Liver (tissue), 8 donors: ENCODE measurements at regions not wholly inside any gene's neighbourhood (a gene's known extent, or its start where the extent isn't known, plus 50 kb on each side); places are given as distances from the start of the nearest gene placed in this dataset.

Source experiments
- DNase-seq: peaks from one replicate; pipeline ENCODE4 v3.0.0-alpha.2; 2017; ENCODE audit warnings: low spot score
- H3K27ac ChIP-seq, 2 donors: one replicate each; pipeline ENCODE4 v1.7.0; 2013; ENCODE audit warnings: inconsistent platforms in 2 of 2, low read length in 2 of 2, control low read depth in 1 of 2, low read depth in 1 of 2, mild to moderate bottlenecking in 1 of 2
- H3K27me3 ChIP-seq, 4 donors: one replicate each; pipeline versions ENCODE4 v1.6.1 to v1.7.0; 2013; ENCODE audit warnings: low read length in 3 of 4, inconsistent platforms in 1 of 4, mild to moderate bottlenecking in 1 of 4, moderate library complexity in 1 of 4; ENCODE audit not compliant: control insufficient read depth in 4 of 4, insufficient read depth in 4 of 4
- H3K36me3 ChIP-seq, 4 donors: one replicate each; pipeline versions ENCODE4 v1.6.1 to v1.7.0; 2013; ENCODE audit warnings: low read length in 3 of 4, mild to moderate bottlenecking in 3 of 4, low read depth in 1 of 4, moderate library complexity in 1 of 4; ENCODE audit not compliant: control insufficient read depth in 4 of 4, insufficient read depth in 3 of 4
- H3K4me1 ChIP-seq, 4 donors: one replicate each; pipeline versions ENCODE4 v1.6.1 to v1.7.0; 2013; ENCODE audit warnings: low read length in 3 of 4, mild to moderate bottlenecking in 3 of 4, moderate library complexity in 1 of 4; ENCODE audit not compliant: control insufficient read depth in 4 of 4, insufficient read depth in 4 of 4
- H3K4me3 ChIP-seq, 3 donors: one replicate each; pipeline versions ENCODE4 v1.6.1 to v1.7.0; 2013; ENCODE audit warnings: low read length in 3 of 3, control low read depth in 1 of 3, low read depth in 1 of 3, mild to moderate bottlenecking in 1 of 3
- H3K9ac ChIP-seq, 2 donors: one replicate each; pipeline ENCODE4 v1.7.0; 2013; ENCODE audit warnings: low read length in 2 of 2, mild to moderate bottlenecking in 2 of 2, moderate library complexity in 2 of 2, control low read depth in 1 of 2, low read depth in 1 of 2
- H3K9me3 ChIP-seq, 4 donors: one replicate each; pipeline versions ENCODE4 v1.6.1 to v1.7.0; 2013; ENCODE audit warnings: low read length in 3 of 4; ENCODE audit not compliant: control insufficient read depth in 4 of 4
- ATF3 ChIP-seq: IDR thresholded peaks from 2 replicates; pipeline ENCODE4 v1.6.1; 2016; ENCODE audit warnings: antibody characterized with exemption
- EGR1 ChIP-seq, 2 donors: IDR thresholded peaks; 2 replicates each; pipeline ENCODE4 v1.6.1; 2016 to 2018; ENCODE audit warnings: antibody characterized with exemption in 2 of 2, low read depth in 2 of 2
- FOXA1 ChIP-seq: IDR thresholded peaks from 2 replicates; pipeline ENCODE4 v1.6.1; 2016; ENCODE audit warnings: antibody characterized with exemption
- FOXA2 ChIP-seq: IDR thresholded peaks from 2 replicates; pipeline ENCODE4 v1.6.1; 2016; ENCODE audit warnings: antibody characterized with exemption
- GABPA ChIP-seq, 2 donors: IDR thresholded peaks in 1 of 2; conservative IDR thresholded peaks in 1 of 2; 2 replicates each; pipeline ENCODE4 v1.6.1; 2016; ENCODE audit warnings: antibody characterized with exemption in 2 of 2, mild to moderate bottlenecking in 1 of 2, moderate library complexity in 1 of 2
- HNF4A ChIP-seq, 2 donors: conservative IDR thresholded peaks; 2 replicates each; pipeline ENCODE4 v1.6.1; 2016; ENCODE audit warnings: antibody characterized with exemption in 2 of 2, mild to moderate bottlenecking in 2 of 2
- HNF4G ChIP-seq: IDR thresholded peaks from 2 replicates; pipeline ENCODE4 v1.6.1; 2016; ENCODE audit warnings: antibody characterized with exemption
- JUND ChIP-seq, 2 donors: IDR thresholded peaks; 2 replicates each; pipeline ENCODE4 v1.6.1; 2016; ENCODE audit warnings: antibody characterized with exemption in 2 of 2
- MAX ChIP-seq: IDR thresholded peaks from 2 replicates; pipeline ENCODE4 v1.6.1; 2016; ENCODE audit warnings: antibody characterized with exemption
- NR2F2 ChIP-seq: IDR thresholded peaks from 2 replicates; pipeline ENCODE4 v1.6.1; 2016; ENCODE audit warnings: antibody characterized with exemption
- RAD21 ChIP-seq, 2 donors: IDR thresholded peaks; 2 replicates each; pipeline ENCODE4 v1.6.1; 2016; ENCODE audit warnings: antibody characterized with exemption in 2 of 2, mild to moderate bottlenecking in 2 of 2
- RXRA ChIP-seq, 2 donors: IDR thresholded peaks; 2 replicates each; pipeline ENCODE4 v1.6.1; 2017 to 2018; ENCODE audit warnings: antibody characterized with exemption in 2 of 2, mild to moderate bottlenecking in 1 of 2
- SP1 ChIP-seq: IDR thresholded peaks from 2 replicates; pipeline ENCODE4 v1.6.1; 2018; ENCODE audit warnings: antibody characterized with exemption, mild to moderate bottlenecking
- TAF1 ChIP-seq: conservative IDR thresholded peaks from 2 replicates; pipeline ENCODE4 v1.6.1; 2016; ENCODE audit warnings: antibody characterized with exemption, mild to moderate bottlenecking
- YY1 ChIP-seq: IDR thresholded peaks from 2 replicates; pipeline ENCODE4 v1.6.1; 2016; ENCODE audit warnings: antibody characterized with exemption, mild to moderate bottlenecking
- WGBS: extraction: QIAGEN DNeasy Blood & Tissue Kit; methylation state at CpG from one replicate; pipeline ENCODE4 v1.1.7; 2013; 5-methylcytosine and 5-hydroxymethylcytosine counted together
- TF ChIP-seq, protein P1 (sequence below): IDR thresholded peaks from 2 replicates; pipeline ENCODE4 v1.6.1; 2016; ENCODE audit warnings: antibody characterized with exemption, mild to moderate bottlenecking
- TF ChIP-seq, protein P2 (sequence below): IDR thresholded peaks from 2 replicates; pipeline ENCODE4 v1.6.1; 2016; ENCODE audit warnings: antibody characterized with exemption
- TF ChIP-seq, protein P3 (sequence below): fragments of 150-350 bp; IDR thresholded peaks from 2 replicates; pipeline ENCODE4 v1.5.1; 2017; ENCODE audit warnings: improper control_type of control experiment, low read depth, low read length; ENCODE audit not compliant: missing input control
- donor health status: healthy.
- donor health status: healthy.
- donor health status: healthy.
- donor health status: healthy.
- donor health status: healthy.

- Histone ChIP-seq H3K27ac (no peak overlapping the region), H3K4me3 (no peak overlapping the region), H3K4me1 (no peaks in the 10 kb centered on the region), H3K9ac (no peak overlapping the region), H3K27me3 (no peaks in the 10 kb centered on the region), H3K9me3 (no peaks in the 10 kb centered on the region), H3K36me3 (no peaks in the 10 kb centered on the region)
- no peak for TF ChIP-seq RXRA (IDR thresholded peaks at IDR 0.05)
- TF ChIP-seq GABPA (IDR thresholded peaks at IDR 0.05 in 1 of 2, conservative IDR thresholded peaks at IDR 0.05 in 1 of 2), result no peak
- no peak for TF ChIP-seq EGR1 (IDR thresholded peaks at IDR 0.05; ENCODE audit: low read depth in 2 of 2)
- TF ChIP-seq FOXA1, result no peak
- TF ChIP-seq, protein P1, sequence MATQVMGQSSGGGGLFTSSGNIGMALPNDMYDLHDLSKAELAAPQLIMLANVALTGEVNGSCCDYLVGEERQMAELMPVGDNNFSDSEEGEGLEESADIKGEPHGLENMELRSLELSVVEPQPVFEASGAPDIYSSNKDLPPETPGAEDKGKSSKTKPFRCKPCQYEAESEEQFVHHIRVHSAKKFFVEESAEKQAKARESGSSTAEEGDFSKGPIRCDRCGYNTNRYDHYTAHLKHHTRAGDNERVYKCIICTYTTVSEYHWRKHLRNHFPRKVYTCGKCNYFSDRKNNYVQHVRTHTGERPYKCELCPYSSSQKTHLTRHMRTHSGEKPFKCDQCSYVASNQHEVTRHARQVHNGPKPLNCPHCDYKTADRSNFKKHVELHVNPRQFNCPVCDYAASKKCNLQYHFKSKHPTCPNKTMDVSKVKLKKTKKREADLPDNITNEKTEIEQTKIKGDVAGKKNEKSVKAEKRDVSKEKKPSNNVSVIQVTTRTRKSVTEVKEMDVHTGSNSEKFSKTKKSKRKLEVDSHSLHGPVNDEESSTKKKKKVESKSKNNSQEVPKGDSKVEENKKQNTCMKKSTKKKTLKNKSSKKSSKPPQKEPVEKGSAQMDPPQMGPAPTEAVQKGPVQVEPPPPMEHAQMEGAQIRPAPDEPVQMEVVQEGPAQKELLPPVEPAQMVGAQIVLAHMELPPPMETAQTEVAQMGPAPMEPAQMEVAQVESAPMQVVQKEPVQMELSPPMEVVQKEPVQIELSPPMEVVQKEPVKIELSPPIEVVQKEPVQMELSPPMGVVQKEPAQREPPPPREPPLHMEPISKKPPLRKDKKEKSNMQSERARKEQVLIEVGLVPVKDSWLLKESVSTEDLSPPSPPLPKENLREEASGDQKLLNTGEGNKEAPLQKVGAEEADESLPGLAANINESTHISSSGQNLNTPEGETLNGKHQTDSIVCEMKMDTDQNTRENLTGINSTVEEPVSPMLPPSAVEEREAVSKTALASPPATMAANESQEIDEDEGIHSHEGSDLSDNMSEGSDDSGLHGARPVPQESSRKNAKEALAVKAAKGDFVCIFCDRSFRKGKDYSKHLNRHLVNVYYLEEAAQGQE, result no peak
- no peak for TF ChIP-seq ATF3
- no peak for TF ChIP-seq JUND (IDR thresholded peaks at IDR 0.05)
- no peak for TF ChIP-seq HNF4G
- no peak for TF ChIP-seq MAX
- TF ChIP-seq YY1, result no peak
- no peak for TF ChIP-seq FOXA2
- no peak for TF ChIP-seq SP1
- TF ChIP-seq, protein P2, sequence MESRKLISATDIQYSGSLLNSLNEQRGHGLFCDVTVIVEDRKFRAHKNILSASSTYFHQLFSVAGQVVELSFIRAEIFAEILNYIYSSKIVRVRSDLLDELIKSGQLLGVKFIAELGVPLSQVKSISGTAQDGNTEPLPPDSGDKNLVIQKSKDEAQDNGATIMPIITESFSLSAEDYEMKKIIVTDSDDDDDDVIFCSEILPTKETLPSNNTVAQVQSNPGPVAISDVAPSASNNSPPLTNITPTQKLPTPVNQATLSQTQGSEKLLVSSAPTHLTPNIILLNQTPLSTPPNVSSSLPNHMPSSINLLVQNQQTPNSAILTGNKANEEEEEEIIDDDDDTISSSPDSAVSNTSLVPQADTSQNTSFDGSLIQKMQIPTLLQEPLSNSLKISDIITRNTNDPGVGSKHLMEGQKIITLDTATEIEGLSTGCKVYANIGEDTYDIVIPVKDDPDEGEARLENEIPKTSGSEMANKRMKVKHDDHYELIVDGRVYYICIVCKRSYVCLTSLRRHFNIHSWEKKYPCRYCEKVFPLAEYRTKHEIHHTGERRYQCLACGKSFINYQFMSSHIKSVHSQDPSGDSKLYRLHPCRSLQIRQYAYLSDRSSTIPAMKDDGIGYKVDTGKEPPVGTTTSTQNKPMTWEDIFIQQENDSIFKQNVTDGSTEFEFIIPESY, result no peak
- TF ChIP-seq TAF1, result no peak
- no peak for TF ChIP-seq HNF4A (conservative IDR thresholded peaks at IDR 0.05)
- TF ChIP-seq RAD21 (IDR thresholded peaks at IDR 0.05), result no peak
- TF ChIP-seq NR2F2, result no peak
- TF ChIP-seq, protein P3, sequence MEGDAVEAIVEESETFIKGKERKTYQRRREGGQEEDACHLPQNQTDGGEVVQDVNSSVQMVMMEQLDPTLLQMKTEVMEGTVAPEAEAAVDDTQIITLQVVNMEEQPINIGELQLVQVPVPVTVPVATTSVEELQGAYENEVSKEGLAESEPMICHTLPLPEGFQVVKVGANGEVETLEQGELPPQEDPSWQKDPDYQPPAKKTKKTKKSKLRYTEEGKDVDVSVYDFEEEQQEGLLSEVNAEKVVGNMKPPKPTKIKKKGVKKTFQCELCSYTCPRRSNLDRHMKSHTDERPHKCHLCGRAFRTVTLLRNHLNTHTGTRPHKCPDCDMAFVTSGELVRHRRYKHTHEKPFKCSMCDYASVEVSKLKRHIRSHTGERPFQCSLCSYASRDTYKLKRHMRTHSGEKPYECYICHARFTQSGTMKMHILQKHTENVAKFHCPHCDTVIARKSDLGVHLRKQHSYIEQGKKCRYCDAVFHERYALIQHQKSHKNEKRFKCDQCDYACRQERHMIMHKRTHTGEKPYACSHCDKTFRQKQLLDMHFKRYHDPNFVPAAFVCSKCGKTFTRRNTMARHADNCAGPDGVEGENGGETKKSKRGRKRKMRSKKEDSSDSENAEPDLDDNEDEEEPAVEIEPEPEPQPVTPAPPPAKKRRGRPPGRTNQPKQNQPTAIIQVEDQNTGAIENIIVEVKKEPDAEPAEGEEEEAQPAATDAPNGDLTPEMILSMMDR, result no peak
- no peak for DNase-seq
- 81% methylated on average over 3 of the region's 3 CpGs for WGBS
These were observed 324.4 kb downstream of the ADGRL2 start for GRCh38 chr1:82125119-82125518.
